ENCODE measurements at regions not wholly inside any gene's neighbourhood (a gene's known extent, or its start where the extent isn't known, plus 50 kb on each side); places are given as distances from the start of the nearest gene placed in this dataset.

DNA sequence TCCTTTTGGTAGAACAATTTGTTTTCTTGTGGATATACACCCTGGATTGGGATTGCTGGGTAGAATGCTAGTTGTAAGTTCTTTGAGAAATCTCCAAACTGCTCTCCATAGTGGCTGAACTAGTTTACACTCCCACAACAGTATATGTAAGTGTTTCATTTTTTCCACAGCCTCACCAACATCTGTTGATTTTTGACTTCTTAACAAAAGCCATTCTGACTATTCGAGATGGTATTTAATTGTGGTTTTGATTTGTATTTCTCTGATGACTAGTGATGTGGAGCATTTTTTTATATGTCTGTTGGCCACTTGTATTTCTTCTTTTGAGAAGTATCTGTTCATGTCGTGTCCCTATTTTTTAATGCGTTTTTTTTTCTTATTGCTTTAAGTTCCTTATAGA lies 444.1 kb downstream of the CBLN4 start:
- TF ChIP-seq CTCF (IDR thresholded peaks at IDR 0.05 in 8 of 11, conservative IDR thresholded peaks at IDR 0.05 in 3 of 11), result no peak
- TF ChIP-seq POLR2A (IDR thresholded peaks at IDR 0.05), result no peak
- no peak for TF ChIP-seq POLR2AphosphoS5 (IDR thresholded peaks at IDR 0.05)

All from spleen (tissue), 7 donors.